SK-N-SH treated with all-trans-retinoic acid at 6 μM for 48 hours (cell line): ENCODE measurements at regions not wholly inside any gene's neighbourhood (a gene's known extent, or its start where the extent isn't known, plus 50 kb on each side); places are given as distances from the start of the nearest gene placed in this dataset.

Experiments used
- ARNTL ChIP-seq: fragments of 450-650 bp; formaldehyde crosslinking; IDR thresholded peaks from 2 replicates; pipeline ENCODE4 v1.5.0; 2020; ENCODE audit warnings: low read depth, mild to moderate bottlenecking, moderate library complexity, borderline replicate concordance
- BACH2 ChIP-seq: fragments of 250-450 bp; sonication (Bioruptor Pico); IDR thresholded peaks from 2 replicates; pipeline ENCODE4 v1.9.0; 2021; ENCODE audit warnings: mild to moderate bottlenecking, borderline replicate concordance
- GLIS3 ChIP-seq: fragments of 250-450 bp; sonication (Bioruptor Pico); IDR thresholded peaks from 2 replicates; pipeline ENCODE4 v1.5.0; 2020; ENCODE audit warnings: mild to moderate bottlenecking, moderate library complexity
- TOX ChIP-seq: fragments of 250-450 bp; sonication (Bioruptor Pico); IDR thresholded peaks from 2 replicates; pipeline ENCODE4 v1.8.0; 2021; ENCODE audit warnings: mild to moderate bottlenecking, moderate library complexity, borderline replicate concordance
- ZFP3 ChIP-seq: fragments of 250-450 bp; sonication (Bioruptor Pico); IDR thresholded peaks from 2 replicates; pipeline ENCODE4 v1.5.0; 2020; ENCODE audit warnings: mild to moderate bottlenecking, moderate library complexity
- ZNF70 ChIP-seq: fragments of 450-650 bp; formaldehyde crosslinking; IDR thresholded peaks from 2 replicates; pipeline ENCODE4 v1.5.0; 2020; ENCODE audit warnings: mild to moderate bottlenecking, moderate library complexity
- ZNF8 ChIP-seq: fragments of 450-650 bp; formaldehyde crosslinking; IDR thresholded peaks from 2 replicates; pipeline ENCODE4 v1.5.0; 2020; ENCODE audit warnings: mild to moderate bottlenecking, moderate library complexity
- TF ChIP-seq, protein P1 (sequence below): fragments of 250-450 bp; sonication (Bioruptor Pico); IDR thresholded peaks from 2 replicates; pipeline ENCODE4 v1.5.0; 2020; ENCODE audit warnings: mild to moderate bottlenecking, moderate library complexity
- TF ChIP-seq, protein P2 (sequence below): fragments of 250-450 bp; sonication (Bioruptor Pico); IDR thresholded peaks from 2 replicates; pipeline ENCODE4 v1.5.1; 2020; ENCODE audit warnings: low read depth, mild to moderate bottlenecking, moderate library complexity
- TF ChIP-seq, protein P3 (sequence below): fragments of 250-450 bp; sonication (Bioruptor Pico); IDR thresholded peaks from 2 replicates; pipeline ENCODE4 v1.8.0; 2020; ENCODE audit warnings: mild to moderate bottlenecking, moderate library complexity, borderline replicate concordance
- TF ChIP-seq, protein P4 (sequence below): fragments of 250-450 bp; sonication (Bioruptor Pico); IDR thresholded peaks from 2 replicates; pipeline ENCODE4 v1.5.1; 2021; ENCODE audit warnings: mild to moderate bottlenecking, moderate library complexity

DNA sequence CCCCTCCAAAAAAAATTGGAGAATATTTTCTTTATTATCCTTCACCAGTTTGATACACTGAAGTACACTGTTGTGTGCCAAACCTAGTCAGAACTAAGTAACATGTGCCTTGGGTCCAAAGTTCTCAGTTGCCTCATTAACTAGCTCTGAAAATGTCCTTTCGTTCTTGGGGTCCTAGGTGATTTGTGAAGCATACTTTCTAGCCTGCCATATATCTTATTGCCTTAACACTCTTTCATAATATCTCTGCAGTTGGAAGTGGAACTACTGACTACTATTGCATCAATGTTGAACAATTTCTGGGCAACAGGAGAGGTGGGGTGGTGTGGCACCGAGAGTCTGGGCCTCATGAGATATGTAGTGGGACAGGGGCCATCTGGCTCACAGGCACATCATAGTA is 592.9 kb upstream of the FBXO33 start:
- no peak for TF ChIP-seq ZFP3 (CRISPR knock-in tag)
- TF ChIP-seq, protein P1, sequence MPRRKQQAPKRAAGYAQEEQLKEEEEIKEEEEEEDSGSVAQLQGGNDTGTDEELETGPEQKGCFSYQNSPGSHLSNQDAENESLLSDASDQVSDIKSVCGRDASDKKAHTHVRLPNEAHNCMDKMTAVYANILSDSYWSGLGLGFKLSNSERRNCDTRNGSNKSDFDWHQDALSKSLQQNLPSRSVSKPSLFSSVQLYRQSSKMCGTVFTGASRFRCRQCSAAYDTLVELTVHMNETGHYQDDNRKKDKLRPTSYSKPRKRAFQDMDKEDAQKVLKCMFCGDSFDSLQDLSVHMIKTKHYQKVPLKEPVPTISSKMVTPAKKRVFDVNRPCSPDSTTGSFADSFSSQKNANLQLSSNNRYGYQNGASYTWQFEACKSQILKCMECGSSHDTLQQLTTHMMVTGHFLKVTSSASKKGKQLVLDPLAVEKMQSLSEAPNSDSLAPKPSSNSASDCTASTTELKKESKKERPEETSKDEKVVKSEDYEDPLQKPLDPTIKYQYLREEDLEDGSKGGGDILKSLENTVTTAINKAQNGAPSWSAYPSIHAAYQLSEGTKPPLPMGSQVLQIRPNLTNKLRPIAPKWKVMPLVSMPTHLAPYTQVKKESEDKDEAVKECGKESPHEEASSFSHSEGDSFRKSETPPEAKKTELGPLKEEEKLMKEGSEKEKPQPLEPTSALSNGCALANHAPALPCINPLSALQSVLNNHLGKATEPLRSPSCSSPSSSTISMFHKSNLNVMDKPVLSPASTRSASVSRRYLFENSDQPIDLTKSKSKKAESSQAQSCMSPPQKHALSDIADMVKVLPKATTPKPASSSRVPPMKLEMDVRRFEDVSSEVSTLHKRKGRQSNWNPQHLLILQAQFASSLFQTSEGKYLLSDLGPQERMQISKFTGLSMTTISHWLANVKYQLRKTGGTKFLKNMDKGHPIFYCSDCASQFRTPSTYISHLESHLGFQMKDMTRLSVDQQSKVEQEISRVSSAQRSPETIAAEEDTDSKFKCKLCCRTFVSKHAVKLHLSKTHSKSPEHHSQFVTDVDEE (CRISPR knock-in tag), result no peak
- no peak for TF ChIP-seq GLIS3 (CRISPR knock-in tag)
- TF ChIP-seq, protein P2, sequence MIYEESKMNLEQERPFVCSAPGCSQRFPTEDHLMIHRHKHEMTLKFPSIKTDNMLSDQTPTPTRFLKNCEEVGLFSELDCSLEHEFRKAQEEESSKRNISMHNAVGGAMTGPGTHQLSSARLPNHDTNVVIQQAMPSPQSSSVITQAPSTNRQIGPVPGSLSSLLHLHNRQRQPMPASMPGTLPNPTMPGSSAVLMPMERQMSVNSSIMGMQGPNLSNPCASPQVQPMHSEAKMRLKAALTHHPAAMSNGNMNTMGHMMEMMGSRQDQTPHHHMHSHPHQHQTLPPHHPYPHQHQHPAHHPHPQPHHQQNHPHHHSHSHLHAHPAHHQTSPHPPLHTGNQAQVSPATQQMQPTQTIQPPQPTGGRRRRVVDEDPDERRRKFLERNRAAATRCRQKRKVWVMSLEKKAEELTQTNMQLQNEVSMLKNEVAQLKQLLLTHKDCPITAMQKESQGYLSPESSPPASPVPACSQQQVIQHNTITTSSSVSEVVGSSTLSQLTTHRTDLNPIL, result no peak
- TF ChIP-seq, protein P3, sequence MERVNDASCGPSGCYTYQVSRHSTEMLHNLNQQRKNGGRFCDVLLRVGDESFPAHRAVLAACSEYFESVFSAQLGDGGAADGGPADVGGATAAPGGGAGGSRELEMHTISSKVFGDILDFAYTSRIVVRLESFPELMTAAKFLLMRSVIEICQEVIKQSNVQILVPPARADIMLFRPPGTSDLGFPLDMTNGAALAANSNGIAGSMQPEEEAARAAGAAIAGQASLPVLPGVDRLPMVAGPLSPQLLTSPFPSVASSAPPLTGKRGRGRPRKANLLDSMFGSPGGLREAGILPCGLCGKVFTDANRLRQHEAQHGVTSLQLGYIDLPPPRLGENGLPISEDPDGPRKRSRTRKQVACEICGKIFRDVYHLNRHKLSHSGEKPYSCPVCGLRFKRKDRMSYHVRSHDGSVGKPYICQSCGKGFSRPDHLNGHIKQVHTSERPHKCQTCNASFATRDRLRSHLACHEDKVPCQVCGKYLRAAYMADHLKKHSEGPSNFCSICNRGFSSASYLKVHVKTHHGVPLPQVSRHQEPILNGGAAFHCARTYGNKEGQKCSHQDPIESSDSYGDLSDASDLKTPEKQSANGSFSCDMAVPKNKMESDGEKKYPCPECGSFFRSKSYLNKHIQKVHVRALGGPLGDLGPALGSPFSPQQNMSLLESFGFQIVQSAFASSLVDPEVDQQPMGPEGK, result no peak
- TF ChIP-seq, protein P4, sequence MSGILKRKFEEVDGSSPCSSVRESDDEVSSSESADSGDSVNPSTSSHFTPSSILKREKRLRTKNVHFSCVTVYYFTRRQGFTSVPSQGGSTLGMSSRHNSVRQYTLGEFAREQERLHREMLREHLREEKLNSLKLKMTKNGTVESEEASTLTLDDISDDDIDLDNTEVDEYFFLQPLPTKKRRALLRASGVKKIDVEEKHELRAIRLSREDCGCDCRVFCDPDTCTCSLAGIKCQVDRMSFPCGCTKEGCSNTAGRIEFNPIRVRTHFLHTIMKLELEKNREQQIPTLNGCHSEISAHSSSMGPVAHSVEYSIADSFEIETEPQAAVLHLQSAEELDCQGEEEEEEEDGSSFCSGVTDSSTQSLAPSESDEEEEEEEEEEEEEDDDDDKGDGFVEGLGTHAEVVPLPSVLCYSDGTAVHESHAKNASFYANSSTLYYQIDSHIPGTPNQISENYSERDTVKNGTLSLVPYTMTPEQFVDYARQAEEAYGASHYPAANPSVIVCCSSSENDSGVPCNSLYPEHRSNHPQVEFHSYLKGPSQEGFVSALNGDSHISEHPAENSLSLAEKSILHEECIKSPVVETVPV, result no peak
- no peak for TF ChIP-seq ARNTL
- no peak for TF ChIP-seq TOX (CRISPR knock-in tag)
- TF ChIP-seq ZNF70 (CRISPR knock-in tag), result no peak
- TF ChIP-seq BACH2 (CRISPR knock-in tag), result no peak
- no peak for TF ChIP-seq ZNF8 (CRISPR knock-in tag)
